ENCODE measurements at regions not wholly inside any gene's neighbourhood (a gene's known extent, or its start where the extent isn't known, plus 50 kb on each side); places are given as distances from the start of the nearest gene placed in this dataset.
A peak's percentile ranks its signal among the peaks of the same experiment; 100 is the strongest.

DNA sequence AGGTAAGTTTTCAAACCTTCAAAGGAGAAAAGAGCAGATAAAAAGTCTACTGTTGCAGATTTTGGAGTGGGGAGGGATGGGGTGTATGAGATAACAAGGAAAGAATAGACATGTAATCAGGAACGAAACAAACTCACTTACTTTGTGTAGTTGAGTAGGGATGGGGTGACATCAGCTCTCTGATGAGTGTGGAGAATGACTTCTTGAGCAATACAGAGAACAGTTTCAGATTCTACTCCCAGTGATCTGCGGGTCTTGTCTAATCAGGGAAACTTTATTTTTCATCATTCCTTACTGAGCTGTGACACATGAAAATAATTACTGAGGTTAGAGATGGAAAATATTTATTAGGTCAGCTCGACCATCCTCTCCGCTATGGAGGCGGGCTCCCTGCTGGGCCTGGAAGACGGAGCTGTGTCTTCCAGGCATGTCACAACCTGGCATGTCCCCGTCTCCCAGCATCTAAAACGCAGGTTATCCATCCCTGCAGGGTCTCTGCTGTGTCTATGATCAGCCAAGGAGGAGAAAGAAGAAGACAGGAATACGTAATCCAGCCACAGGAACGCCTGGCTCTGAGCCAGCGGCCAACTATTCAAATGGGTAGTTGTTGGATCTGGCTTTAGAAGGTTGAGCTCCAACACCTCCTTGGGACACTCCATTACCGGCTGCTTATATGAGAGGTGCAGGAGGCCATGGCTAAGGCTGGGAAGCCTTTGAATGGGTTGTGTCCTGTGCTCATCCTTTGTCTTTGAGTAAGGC lies 99.0 kb upstream of the SATB2 start:
- DNase-seq (ENCODE audit: unreplicated experiment) = peak; percentile 16
- CTCF ChIA-PET = no interaction called here
- Mint-ChIP-seq H3K27me3 (ENCODE audit: insufficient read depth, unreplicated experiment) (no peaks in the 10 kb centered on the region), H3K27ac (ENCODE audit: low read depth, unreplicated experiment) (no peak overlapping the region), H3K36me3 (ENCODE audit: insufficient read depth, unreplicated experiment) (no peaks in the 10 kb centered on the region), H3K9me3 (ENCODE audit: unreplicated experiment) (no peaks in the 10 kb centered on the region), H3K4me3 (ENCODE audit: unreplicated experiment) (no peak overlapping the region), H3K4me1 (ENCODE audit: insufficient read depth, unreplicated experiment) (no peaks in the 10 kb centered on the region)
- POLR2A ChIA-PET = no interaction called here
- BruUV-seq (replicated peaks) = no TSS peak
- TF ChIP-seq, protein P1, sequence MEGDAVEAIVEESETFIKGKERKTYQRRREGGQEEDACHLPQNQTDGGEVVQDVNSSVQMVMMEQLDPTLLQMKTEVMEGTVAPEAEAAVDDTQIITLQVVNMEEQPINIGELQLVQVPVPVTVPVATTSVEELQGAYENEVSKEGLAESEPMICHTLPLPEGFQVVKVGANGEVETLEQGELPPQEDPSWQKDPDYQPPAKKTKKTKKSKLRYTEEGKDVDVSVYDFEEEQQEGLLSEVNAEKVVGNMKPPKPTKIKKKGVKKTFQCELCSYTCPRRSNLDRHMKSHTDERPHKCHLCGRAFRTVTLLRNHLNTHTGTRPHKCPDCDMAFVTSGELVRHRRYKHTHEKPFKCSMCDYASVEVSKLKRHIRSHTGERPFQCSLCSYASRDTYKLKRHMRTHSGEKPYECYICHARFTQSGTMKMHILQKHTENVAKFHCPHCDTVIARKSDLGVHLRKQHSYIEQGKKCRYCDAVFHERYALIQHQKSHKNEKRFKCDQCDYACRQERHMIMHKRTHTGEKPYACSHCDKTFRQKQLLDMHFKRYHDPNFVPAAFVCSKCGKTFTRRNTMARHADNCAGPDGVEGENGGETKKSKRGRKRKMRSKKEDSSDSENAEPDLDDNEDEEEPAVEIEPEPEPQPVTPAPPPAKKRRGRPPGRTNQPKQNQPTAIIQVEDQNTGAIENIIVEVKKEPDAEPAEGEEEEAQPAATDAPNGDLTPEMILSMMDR (IDR thresholded peaks at IDR 0.05; ENCODE audit: unreplicated experiment) = no peak
- intact Hi-C loops (cut with micrococcal nuclease) = no loop called here

DNA sequence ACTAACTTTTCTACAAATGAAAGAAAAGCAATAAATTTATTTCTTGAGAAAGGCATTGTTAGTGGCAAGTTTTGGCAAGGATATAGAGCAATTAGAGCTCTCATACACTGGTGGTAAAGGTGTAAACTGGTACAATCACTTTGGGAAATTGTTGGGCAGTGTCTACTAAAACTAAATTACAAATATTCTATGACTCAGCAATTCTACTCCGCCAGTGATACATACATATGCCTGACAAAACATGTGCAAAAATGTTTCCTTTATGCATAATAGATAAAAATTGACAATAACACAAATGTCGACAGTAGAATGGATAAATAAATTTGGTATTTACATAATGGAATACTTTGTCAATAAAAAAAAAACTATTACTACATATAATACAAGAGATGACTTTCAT lies 96.3 kb upstream of the SATB2 start:
- CTCF ChIA-PET = interaction anchor here (0.6 kb wide), 1 partner anchor 231 kb away, joined by 5 read pairs; no protein-coding TSS in a partner anchor
- TF ChIP-seq, protein P1 (IDR thresholded peaks at IDR 0.05; ENCODE audit: unreplicated experiment) = no peak
- no peak overlapping the region for H3K4me3 Mint-ChIP-seq (ENCODE audit: unreplicated experiment)
- no peaks in the 10 kb centered on the region for H3K36me3 Mint-ChIP-seq (ENCODE audit: insufficient read depth, unreplicated experiment)
- no peaks in the 10 kb centered on the region for H3K9me3 Mint-ChIP-seq (ENCODE audit: unreplicated experiment)
- no peak overlapping the region for H3K27ac Mint-ChIP-seq (ENCODE audit: low read depth, unreplicated experiment)
- BruUV-seq (replicated peaks) = no TSS peak
- POLR2A ChIA-PET = no interaction called here
- no peak for DNase-seq (ENCODE audit: unreplicated experiment)
- no peaks in the 10 kb centered on the region for H3K4me1 Mint-ChIP-seq (ENCODE audit: insufficient read depth, unreplicated experiment)
- H3K27me3 Mint-ChIP-seq (ENCODE audit: insufficient read depth, unreplicated experiment) = no peaks in the 10 kb centered on the region
- intact Hi-C loops (cut with micrococcal nuclease) = no loop called here

DNA sequence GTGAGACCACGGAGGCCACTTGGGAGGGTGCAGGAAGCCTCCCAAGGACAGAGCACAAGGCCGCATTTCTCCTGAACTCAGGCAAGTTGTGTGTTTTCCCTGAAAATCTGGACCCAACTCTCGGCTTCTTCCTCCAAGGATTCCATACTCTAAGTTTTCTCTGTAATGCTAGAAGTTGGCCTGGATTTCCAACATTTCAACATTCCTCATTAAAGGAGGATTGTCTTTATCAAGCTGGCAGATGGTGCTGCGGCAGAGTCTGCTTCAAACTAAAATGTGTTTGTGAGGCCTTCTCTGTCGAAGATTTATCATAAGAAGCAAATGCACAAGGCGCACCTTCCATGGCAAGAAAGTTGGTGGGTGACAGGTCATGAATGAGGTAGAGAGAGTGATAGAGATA lies 94.4 kb upstream of the SATB2 start:
- no peaks in the 10 kb centered on the region for H3K27me3 Mint-ChIP-seq (ENCODE audit: insufficient read depth, unreplicated experiment)
- H3K4me1 Mint-ChIP-seq (ENCODE audit: insufficient read depth, unreplicated experiment) = no peaks in the 10 kb centered on the region
- H3K9me3 Mint-ChIP-seq (ENCODE audit: unreplicated experiment) = no peaks in the 10 kb centered on the region
- TF ChIP-seq, protein P1 (IDR thresholded peaks at IDR 0.05; ENCODE audit: unreplicated experiment) = no peak
- BruUV-seq (replicated peaks) = no TSS peak
- POLR2A ChIA-PET = no interaction called here
- no peak overlapping the region for H3K4me3 Mint-ChIP-seq (ENCODE audit: unreplicated experiment)
- no peaks in the 10 kb centered on the region for H3K36me3 Mint-ChIP-seq (ENCODE audit: insufficient read depth, unreplicated experiment)
- H3K27ac Mint-ChIP-seq (ENCODE audit: low read depth, unreplicated experiment) = no peak overlapping the region
- CTCF ChIA-PET = interaction anchor here (0.6 kb wide), 1 partner anchor 952 kb away, joined by 4 read pairs; no protein-coding TSS in a partner anchor
- DNase-seq (ENCODE audit: unreplicated experiment) = no peak
- intact Hi-C loops (cut with micrococcal nuclease) = no loop called here

DNA sequence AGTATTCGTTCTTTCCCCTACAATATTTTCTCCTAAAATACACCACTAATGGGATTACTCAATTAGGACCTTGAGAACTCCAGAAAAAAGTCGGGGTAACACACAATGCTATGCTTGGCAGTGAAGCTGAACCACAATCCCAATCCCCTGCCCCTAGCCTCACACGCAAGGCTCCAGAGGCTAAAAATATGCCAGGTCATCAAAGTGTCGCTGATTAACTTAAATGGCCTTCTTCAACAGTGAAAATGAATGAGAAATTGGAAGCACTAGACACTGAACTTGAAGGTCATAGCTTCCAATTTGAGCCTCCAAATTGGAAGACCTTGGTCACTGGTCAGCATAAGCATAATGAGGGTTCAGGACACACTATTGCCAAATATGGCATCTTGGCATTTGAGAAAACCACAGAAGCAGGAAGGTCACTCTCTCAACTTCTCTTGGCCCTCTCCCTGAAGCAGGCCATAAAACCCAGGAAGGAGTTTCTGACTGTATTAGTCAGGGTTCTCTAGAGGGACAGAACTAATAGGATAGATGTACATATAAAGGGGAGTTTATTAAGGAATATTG lies 86.0 kb upstream of the SATB2 start:
- intact Hi-C loops (cut with micrococcal nuclease) = no loop called here
- BruUV-seq (replicated peaks) = no TSS peak
- no peaks in the 10 kb centered on the region for H3K4me1 Mint-ChIP-seq (ENCODE audit: insufficient read depth, unreplicated experiment)
- no peak overlapping the region for H3K27ac Mint-ChIP-seq (ENCODE audit: low read depth, unreplicated experiment)
- CTCF ChIA-PET = interaction anchor here (0.6 kb wide), 2 partner anchors 8 to 72 kb away, joined by 3 read pairs; no protein-coding TSS in a partner anchor
- no peaks in the 10 kb centered on the region for H3K36me3 Mint-ChIP-seq (ENCODE audit: insufficient read depth, unreplicated experiment)
- DNase-seq (ENCODE audit: unreplicated experiment) = no peak
- TF ChIP-seq, protein P1 (IDR thresholded peaks at IDR 0.05; ENCODE audit: unreplicated experiment) = no peak
- peaks cover 32% of the 10 kb centered on the region for H3K27me3 Mint-ChIP-seq (ENCODE audit: insufficient read depth, unreplicated experiment)
- H3K4me3 Mint-ChIP-seq (ENCODE audit: unreplicated experiment) = no peak overlapping the region
- H3K9me3 Mint-ChIP-seq (ENCODE audit: unreplicated experiment) = no peaks in the 10 kb centered on the region
- POLR2A ChIA-PET = no interaction called here
